SU-DHL-6 (cell line): ENCODE measurements at regions not wholly inside any gene's neighbourhood (a gene's known extent, or its start where the extent isn't known, plus 50 kb on each side); places are given as distances from the start of the nearest gene placed in this dataset.

Experiments
- H2AFZ ChIP-seq: fragments of 200-600 bp; sonication (generic); 2 replicates; pipeline ENCODE4 v1.6.1; 2014; ENCODE audit warnings: low read depth, mild to moderate bottlenecking, moderate library complexity, mixed read lengths, antibody characterized with exemption, low read length; ENCODE audit not compliant: severe bottlenecking
- H3F3A ChIP-seq: fragments of 200-600 bp; shearing (Covaris generic); 2 replicates; pipeline ENCODE4 v1.6.0; 2016; ENCODE audit warnings: antibody characterized with exemption, mild to moderate bottlenecking; ENCODE audit not compliant: insufficient read depth
- H3K27ac ChIP-seq: fragments of 200-600 bp; sonication (generic); 2 replicates; pipeline ENCODE4 v1.5.1; 2016; ENCODE audit warnings: low read depth, mild to moderate bottlenecking, low read length, moderate library complexity, mixed read lengths
- H3K27me3 ChIP-seq: fragments of 200-600 bp; sonication (generic), shearing (Covaris generic); 2 replicates; pipeline ENCODE4 v1.6.0; 2014; ENCODE audit warnings: mild to moderate bottlenecking, low read length
- H3K36me3 ChIP-seq: fragments of 200-600 bp; sonication (generic); 2 replicates; pipeline ENCODE4 v1.6.1; 2014; ENCODE audit warnings: mild to moderate bottlenecking, low read length, mixed read lengths
- H3K4me2 ChIP-seq: fragments of 300-600, 200-600 bp; shearing (Covaris generic), sonication (generic); 2 replicates; pipeline ENCODE4 v1.6.0; 2014; ENCODE audit warnings: low read length, low read depth, mild to moderate bottlenecking; ENCODE audit not compliant: poor library complexity, severe bottlenecking
- H3K4me3 ChIP-seq: fragments of 200-600 bp; sonication (generic); 2 replicates; pipeline ENCODE4 v1.5.1; 2014; ENCODE audit warnings: antibody characterized with exemption, low read length, mild to moderate bottlenecking, mixed read lengths; ENCODE audit not compliant: insufficient read depth, poor library complexity, severe bottlenecking
- H3K79me2 ChIP-seq: fragments of 200-600 bp; sonication (generic); 2 replicates; pipeline ENCODE4 v1.6.1; 2014; ENCODE audit warnings: mild to moderate bottlenecking, low read length, moderate library complexity; ENCODE audit not compliant: insufficient read depth
- H3K9ac ChIP-seq: fragments of 200-600 bp; sonication (generic); 2 replicates; pipeline ENCODE4 v1.7.0; 2014; ENCODE audit warnings: mild to moderate bottlenecking, low read length
- H3K9me2 ChIP-seq: fragments of 200-600 bp; sonication (generic); replicated peaks from 2 replicates; pipeline ENCODE4 v1.6.1; 2014; ENCODE audit warnings: low read length; ENCODE audit not compliant: insufficient read depth
- H3K9me3 ChIP-seq: fragments of 200-600 bp; sonication (generic); 2 replicates; pipeline ENCODE4 v1.6.1; 2014; ENCODE audit warnings: low read length, mixed read lengths; ENCODE audit not compliant: insufficient read depth
- H4K20me1 ChIP-seq: fragments of 200-600 bp; sonication (generic); 2 replicates; pipeline ENCODE4 v1.6.1; 2014; ENCODE audit warnings: low read depth, mild to moderate bottlenecking, antibody characterized with exemption, low read length, moderate library complexity, mixed read lengths
- EZH2phosphoT487 ChIP-seq: fragments of 200-600 bp; sonication (generic), shearing (Covaris generic); conservative IDR thresholded peaks from 2 replicates; pipeline ENCODE4 v1.6.1; 2018; ENCODE audit warnings: mild to moderate bottlenecking, antibody characterized with exemption, low read length, moderate library complexity, mixed read lengths
- TF ChIP-seq, protein P1 (sequence below): fragments of 200-600 bp; sonication (generic); IDR thresholded peaks from one replicate; pipeline ENCODE4 v1.5.1; 2017; ENCODE audit warnings: antibody characterized with exemption, mild to moderate bottlenecking, low read length, moderate library complexity; ENCODE audit not compliant: insufficient read depth, poor library complexity, severe bottlenecking

DNA sequence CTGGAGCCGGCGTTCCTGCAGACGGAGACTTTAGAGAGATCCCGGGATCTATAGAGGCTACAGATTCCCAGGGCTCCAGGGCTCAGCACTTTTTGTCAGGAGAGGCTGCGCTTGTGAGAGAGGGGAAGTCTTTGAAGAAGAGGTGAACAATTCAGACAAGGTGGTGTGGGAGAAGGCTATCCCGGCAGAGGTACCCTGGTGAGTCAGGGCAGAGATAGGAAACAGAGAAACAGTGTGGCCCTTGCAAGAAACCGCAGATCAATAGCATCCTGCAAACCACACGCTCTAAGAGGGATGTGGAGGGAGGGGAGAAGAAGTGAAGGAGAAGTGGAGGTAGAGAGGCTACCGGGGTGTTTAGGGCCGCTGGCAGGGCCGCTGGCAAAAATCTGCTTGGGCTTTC is 160.5 kb upstream of the APCDD1 start:
- Histone ChIP-seq H3K9me3 (peaks cover 3% of the 10 kb centered on the region; the same call in 1 of the 2 replicates), H3K9ac (no peak overlapping the region), H3K4me2 (no peak overlapping the region), H2AFZ (no peak overlapping the region), H3K79me2 (no peaks in the 10 kb centered on the region), H3F3A (no peaks in the 10 kb centered on the region), H3K36me3 (no peaks in the 10 kb centered on the region), H3K27me3 (no peaks in the 10 kb centered on the region), H3K9me2 (no peaks in the 10 kb centered on the region), H3K27ac (no peak overlapping the region), H4K20me1 (no peaks in the 10 kb centered on the region), H3K4me3 (no peak overlapping the region)
- TF ChIP-seq, protein P1, sequence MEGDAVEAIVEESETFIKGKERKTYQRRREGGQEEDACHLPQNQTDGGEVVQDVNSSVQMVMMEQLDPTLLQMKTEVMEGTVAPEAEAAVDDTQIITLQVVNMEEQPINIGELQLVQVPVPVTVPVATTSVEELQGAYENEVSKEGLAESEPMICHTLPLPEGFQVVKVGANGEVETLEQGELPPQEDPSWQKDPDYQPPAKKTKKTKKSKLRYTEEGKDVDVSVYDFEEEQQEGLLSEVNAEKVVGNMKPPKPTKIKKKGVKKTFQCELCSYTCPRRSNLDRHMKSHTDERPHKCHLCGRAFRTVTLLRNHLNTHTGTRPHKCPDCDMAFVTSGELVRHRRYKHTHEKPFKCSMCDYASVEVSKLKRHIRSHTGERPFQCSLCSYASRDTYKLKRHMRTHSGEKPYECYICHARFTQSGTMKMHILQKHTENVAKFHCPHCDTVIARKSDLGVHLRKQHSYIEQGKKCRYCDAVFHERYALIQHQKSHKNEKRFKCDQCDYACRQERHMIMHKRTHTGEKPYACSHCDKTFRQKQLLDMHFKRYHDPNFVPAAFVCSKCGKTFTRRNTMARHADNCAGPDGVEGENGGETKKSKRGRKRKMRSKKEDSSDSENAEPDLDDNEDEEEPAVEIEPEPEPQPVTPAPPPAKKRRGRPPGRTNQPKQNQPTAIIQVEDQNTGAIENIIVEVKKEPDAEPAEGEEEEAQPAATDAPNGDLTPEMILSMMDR = no peak
- TF ChIP-seq EZH2phosphoT487 = no peak

DNA sequence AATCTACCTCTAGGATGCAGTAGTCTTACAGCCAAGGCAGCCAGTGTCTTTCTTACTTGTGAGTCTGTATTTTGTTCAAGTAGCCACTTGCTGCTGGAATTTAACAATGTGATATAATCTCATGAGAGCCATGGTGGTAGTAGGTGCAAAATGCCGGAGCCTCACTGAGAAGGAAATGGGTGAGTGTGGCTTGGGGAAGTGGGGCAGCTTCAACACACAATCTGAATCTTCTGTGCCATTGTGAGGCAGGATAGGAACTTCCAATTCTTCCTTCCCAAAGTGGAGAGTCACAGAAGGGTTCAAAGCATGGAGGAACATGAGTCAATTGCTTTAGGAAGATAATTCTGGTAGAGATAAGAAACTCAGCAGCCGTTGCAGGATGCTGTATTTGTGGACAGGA is 158.7 kb upstream of the APCDD1 start:
- Histone ChIP-seq H2AFZ (no peak overlapping the region), H3K79me2 (no peaks in the 10 kb centered on the region), H3K27ac (no peak overlapping the region), H3K4me2 (no peak overlapping the region), H3K4me3 (no peak overlapping the region), H4K20me1 (no peaks in the 10 kb centered on the region), H3K36me3 (no peaks in the 10 kb centered on the region), H3F3A (no peaks in the 10 kb centered on the region), H3K27me3 (no peaks in the 10 kb centered on the region), H3K9me3 (no peaks in the 10 kb centered on the region), H3K9me2 (no peaks in the 10 kb centered on the region), H3K9ac (no peak overlapping the region)
- no peak for TF ChIP-seq EZH2phosphoT487
- TF ChIP-seq, protein P1 = no peak

DNA sequence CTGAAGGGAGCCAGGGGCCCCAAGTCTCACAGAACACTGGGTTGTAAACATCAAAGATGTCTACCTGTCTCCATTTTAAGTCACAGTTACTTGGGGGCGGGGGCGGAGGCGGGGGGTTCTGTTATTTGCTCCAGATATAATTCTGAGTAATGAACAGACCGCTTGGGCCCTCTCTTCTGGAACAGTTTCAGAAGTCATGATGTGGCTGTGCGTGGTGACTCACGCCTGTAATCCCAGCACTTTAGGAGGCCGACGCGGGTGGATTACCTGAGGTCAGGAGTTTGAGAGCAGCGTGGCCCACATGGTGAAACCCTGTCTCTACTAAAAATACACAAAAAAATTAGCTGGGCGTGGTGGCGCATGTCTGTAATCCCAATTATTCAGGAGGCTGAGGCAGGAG is 157.9 kb upstream of the APCDD1 start:
- no peak for TF ChIP-seq EZH2phosphoT487
- TF ChIP-seq, protein P1 = no peak
- no peak overlapping the region for H3K4me2 ChIP-seq
- no peaks in the 10 kb centered on the region for H3K9me2 ChIP-seq
- no peaks in the 10 kb centered on the region for H3K79me2 ChIP-seq
- H3K27ac ChIP-seq = no peak overlapping the region
- H3K4me3 ChIP-seq = no peak overlapping the region
- no peaks in the 10 kb centered on the region for H3F3A ChIP-seq
- H4K20me1 ChIP-seq = no peaks in the 10 kb centered on the region
- H3K9ac ChIP-seq = no peak overlapping the region
- no peaks in the 10 kb centered on the region for H3K9me3 ChIP-seq
- no peaks in the 10 kb centered on the region for H3K27me3 ChIP-seq
- H2AFZ ChIP-seq = no peak overlapping the region
- no peaks in the 10 kb centered on the region for H3K36me3 ChIP-seq
